ENCODE measurements at regions not wholly inside any gene's neighbourhood (a gene's known extent, or its start where the extent isn't known, plus 50 kb on each side); places are given as distances from the start of the nearest gene placed in this dataset.
"Not testable (repeated sequence)": the region's sequence is repeated elsewhere in the genome, so short reads cannot be mapped to it uniquely, and the experiment has no call there.

DNA sequence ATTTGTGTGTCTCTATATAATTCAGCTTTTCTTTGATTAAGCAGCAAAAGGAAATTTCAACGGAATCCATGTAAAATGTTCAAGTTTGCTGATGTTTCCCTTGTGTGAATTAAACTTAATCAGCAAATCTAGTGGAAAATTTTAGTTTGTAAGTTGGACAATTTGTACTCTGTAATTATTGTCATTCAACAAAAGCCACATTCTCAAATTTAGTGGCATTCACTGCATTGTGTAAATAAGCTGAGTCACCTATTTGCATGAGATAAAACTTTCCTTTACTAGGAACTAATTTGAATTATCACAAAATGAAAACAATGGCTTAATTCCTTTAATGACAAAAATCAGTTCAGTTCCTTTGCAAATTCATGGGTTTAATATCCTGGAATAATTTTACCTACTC lies 784.2 kb upstream of the CCDC179 start:
- intact Hi-C loops (cut with micrococcal nuclease), result no loop called here
- H3K36me3 Mint-ChIP-seq, result no peaks in the 10 kb centered on the region
- CTCF ChIA-PET, result no interaction called here

DNA sequence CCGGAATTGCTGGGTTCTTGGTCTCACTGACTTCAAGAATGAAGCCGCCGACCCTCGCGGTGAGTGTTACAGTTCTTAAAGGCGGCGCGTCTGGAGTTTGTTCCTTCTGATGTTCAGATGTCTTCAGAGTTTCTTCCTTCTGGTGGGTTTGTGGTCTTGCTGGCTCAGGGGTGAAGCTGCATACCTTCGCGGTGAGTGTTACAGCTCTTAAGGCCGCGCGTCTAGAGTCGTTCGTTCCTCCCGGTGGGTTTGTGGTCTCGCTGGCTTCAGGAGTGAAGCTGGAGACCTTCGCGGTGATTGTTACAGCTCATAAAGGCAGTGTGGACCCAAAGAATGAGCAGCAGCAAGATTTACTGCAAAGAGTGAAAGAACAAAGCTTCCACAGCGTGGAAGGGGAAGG lies 792.1 kb upstream of the CCDC179 start:
- H3K27me3 ChIP-seq (ENCODE audit: control insufficient read depth in 2 of 2, insufficient read depth in 2 of 2, low read length in 2 of 2); intact Hi-C loops (cut with micrococcal nuclease); H3K9me3 ChIP-seq (ENCODE audit: control insufficient read depth in 2 of 3, low read length in 3 of 3); H3K4me1 Mint-ChIP-seq; H3K27me3 Mint-ChIP-seq; CTCF ChIA-PET; H3K36me3 ChIP-seq (ENCODE audit: control insufficient read depth in 2 of 3, insufficient read depth in 3 of 3, low read length in 3 of 3); H3K36me3 Mint-ChIP-seq; POLR2A ChIA-PET; H3K4me3 Mint-ChIP-seq; H3K4me1 ChIP-seq (ENCODE audit: control insufficient read depth in 2 of 2, insufficient read depth in 2 of 2, low read length in 2 of 2); H3K4me3 ChIP-seq (ENCODE audit: low read length); H3K27ac ChIP-seq (ENCODE audit: low read depth, low read length); H3K27ac Mint-ChIP-seq; ATAC-seq; DNase-seq: not testable (repeated sequence)
- peaks cover 0 to 33% (median 8%) of the 10 kb centered on the region in 11 donors for H3K9me3 Mint-ChIP-seq

More for the DNA sequence above, 784.2 kb upstream of the CCDC179 start:
- POLR2A ChIA-PET, result no interaction called here
- no peaks in the 10 kb centered on the region for H3K4me1 ChIP-seq (ENCODE audit: control insufficient read depth in 2 of 2, insufficient read depth in 2 of 2, low read length in 2 of 2)
- Mint-ChIP-seq H3K9me3 (peaks cover 0 to 25% (median 7%) of the 10 kb centered on the region in 11 donors), H3K4me1 (no peaks in the 10 kb centered on the region), H3K4me3 (no peak overlapping the region), H3K27me3 (no peaks in the 10 kb centered on the region), H3K27ac (no peak overlapping the region)
- H3K27ac ChIP-seq (ENCODE audit: low read depth, low read length), result no peak overlapping the region
- no peaks in the 10 kb centered on the region for H3K9me3 ChIP-seq (ENCODE audit: control insufficient read depth in 2 of 3, low read length in 3 of 3)
- H3K4me3 ChIP-seq (ENCODE audit: low read length), result no peak overlapping the region
- ATAC-seq (no peak), DNase-seq (no peak)
- H3K27me3 ChIP-seq (ENCODE audit: control insufficient read depth in 2 of 2, insufficient read depth in 2 of 2, low read length in 2 of 2), result no peaks in the 10 kb centered on the region
- no peaks in the 10 kb centered on the region for H3K36me3 ChIP-seq (ENCODE audit: control insufficient read depth in 2 of 3, insufficient read depth in 3 of 3, low read length in 3 of 3)

DNA sequence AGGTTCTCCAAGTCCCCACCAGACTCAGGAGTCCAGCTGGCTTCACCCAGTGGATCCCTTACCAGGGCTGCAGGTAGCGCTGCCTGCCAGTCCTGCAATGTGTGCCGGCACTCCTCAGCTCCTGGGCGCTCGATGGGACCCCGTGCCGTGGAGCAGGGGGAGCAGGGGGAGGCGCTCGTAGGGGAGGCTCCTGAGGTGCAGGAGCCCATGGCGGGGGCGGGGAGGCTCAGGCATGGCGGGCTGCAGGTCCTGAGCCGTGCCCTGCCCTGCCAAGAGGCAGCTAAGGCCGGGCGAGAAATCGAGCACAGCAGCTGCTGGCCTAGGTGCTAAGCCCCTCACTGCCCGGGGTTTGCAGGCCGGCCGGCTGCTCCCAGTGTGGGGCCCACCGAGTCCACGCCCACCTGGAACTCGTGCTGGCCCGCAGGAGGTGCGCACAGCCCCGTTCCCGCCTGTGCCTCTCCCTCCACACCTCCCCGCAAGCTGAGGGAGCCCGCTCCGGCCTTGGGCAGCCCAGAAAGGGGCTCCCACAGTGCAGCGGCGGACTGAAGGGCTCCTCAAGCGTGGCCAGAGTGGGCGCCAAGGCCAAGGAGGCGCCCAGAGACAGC lies 792.9 kb upstream of the CCDC179 start:
- ChIA-PET CTCF (no interaction called here), POLR2A (no interaction called here)
- Histone ChIP-seq H3K4me1 (ENCODE audit: control insufficient read depth in 2 of 2, insufficient read depth in 2 of 2, low read length in 2 of 2) (no peaks in the 10 kb centered on the region), H3K27ac (ENCODE audit: low read depth, low read length) (no peak overlapping the region), H3K9me3 (ENCODE audit: control insufficient read depth in 2 of 3, low read length in 3 of 3) (no peaks in the 10 kb centered on the region), H3K4me3 (ENCODE audit: low read length) (no peak overlapping the region), H3K36me3 (ENCODE audit: control insufficient read depth in 2 of 3, insufficient read depth in 3 of 3, low read length in 3 of 3) (no peaks in the 10 kb centered on the region), H3K27me3 (ENCODE audit: control insufficient read depth in 2 of 2, insufficient read depth in 2 of 2, low read length in 2 of 2) (no peaks in the 10 kb centered on the region)
- no peak for ATAC-seq
- Mint-ChIP-seq H3K27ac (no peak overlapping the region), H3K4me1 (no peaks in the 10 kb centered on the region), H3K9me3 (peaks cover 0 to 34% (median 7%) of the 10 kb centered on the region in 11 donors), H3K27me3 (no peaks in the 10 kb centered on the region), H3K36me3 (peaks cover 0 to 5% (median 0%) of the 10 kb centered on the region in 5 donors), H3K4me3 (no peak overlapping the region)
- intact Hi-C loops (cut with micrococcal nuclease), result no loop called here
- no peak for DNase-seq

DNA sequence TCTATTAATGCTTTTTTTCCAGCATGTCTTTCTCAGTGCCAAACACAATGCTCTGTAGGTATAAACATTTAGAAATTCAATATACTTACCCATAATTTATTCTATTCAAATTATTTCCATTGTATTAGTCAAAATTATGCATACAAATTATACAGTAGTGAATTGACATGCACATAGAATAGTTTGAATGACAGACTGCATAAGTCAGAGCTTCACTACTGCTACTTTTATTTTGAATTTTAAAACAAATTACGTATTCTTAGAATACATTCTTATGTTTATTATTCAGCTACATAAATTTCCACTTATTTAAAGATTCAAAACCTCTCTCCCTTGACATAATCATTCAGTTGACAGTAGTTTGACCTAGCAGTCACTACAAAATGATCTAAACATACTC lies 808.0 kb upstream of the CCDC179 start:
- intact Hi-C loops (cut with micrococcal nuclease), result no loop called here
- H3K27ac ChIP-seq (ENCODE audit: low read depth, low read length), result no peak overlapping the region
- Mint-ChIP-seq H3K27ac (no peak overlapping the region), H3K4me3 (no peak overlapping the region), H3K4me1 (no peaks in the 10 kb centered on the region), H3K27me3 (no peaks in the 10 kb centered on the region), H3K9me3 (peaks cover 0 to 10% (median 2%) of the 10 kb centered on the region in 11 donors), H3K36me3 (no peaks in the 10 kb centered on the region)
- CTCF ChIA-PET, result no interaction called here
- H3K27me3 ChIP-seq (ENCODE audit: control insufficient read depth in 2 of 2, insufficient read depth in 2 of 2, low read length in 2 of 2), result no peaks in the 10 kb centered on the region
- no peaks in the 10 kb centered on the region for H3K4me1 ChIP-seq (ENCODE audit: control insufficient read depth in 2 of 2, insufficient read depth in 2 of 2, low read length in 2 of 2)
- POLR2A ChIA-PET, result no interaction called here
- H3K36me3 ChIP-seq (ENCODE audit: control insufficient read depth in 2 of 3, insufficient read depth in 3 of 3, low read length in 3 of 3), result no peaks in the 10 kb centered on the region
- no peak overlapping the region for H3K4me3 ChIP-seq (ENCODE audit: low read length)
- no peaks in the 10 kb centered on the region for H3K9me3 ChIP-seq (ENCODE audit: control insufficient read depth in 2 of 3, low read length in 3 of 3)
- DNase-seq, result no peak
- no peak for ATAC-seq

DNA sequence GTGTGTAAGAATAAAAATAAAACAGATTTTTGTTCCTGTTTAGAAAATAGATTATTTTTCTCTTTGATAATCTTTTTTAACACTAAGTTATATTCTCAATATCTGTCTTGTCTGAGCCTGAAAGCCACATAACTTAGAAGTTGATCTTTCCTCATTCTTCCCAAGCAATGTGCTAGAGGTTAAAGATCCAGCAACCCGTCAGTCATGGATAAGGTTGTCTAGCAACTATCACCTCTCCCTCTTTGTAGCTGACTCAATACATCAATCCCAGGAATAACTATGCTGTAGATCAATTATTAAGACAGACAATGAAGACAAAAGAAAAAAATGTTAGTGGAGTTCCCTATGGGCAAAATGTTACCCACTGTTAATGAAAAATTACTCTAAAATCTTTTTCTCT lies 813.1 kb upstream of the CCDC179 start:
- ChIA-PET POLR2A (no interaction called here), CTCF (no interaction called here)
- peaks cover 0 to 6% (median under 1%) of the 10 kb centered on the region in 11 donors for H3K9me3 Mint-ChIP-seq
- intact Hi-C loops (cut with micrococcal nuclease), result no loop called here
- no peaks in the 10 kb centered on the region for H3K36me3 Mint-ChIP-seq
- H3K4me3 Mint-ChIP-seq, result no peak overlapping the region
- DNase-seq (no peak), ATAC-seq (no peak)
- Histone ChIP-seq H3K36me3 (ENCODE audit: control insufficient read depth in 2 of 3, insufficient read depth in 3 of 3, low read length in 3 of 3) (no peaks in the 10 kb centered on the region), H3K9me3 (ENCODE audit: control insufficient read depth in 2 of 3, low read length in 3 of 3) (no peaks in the 10 kb centered on the region), H3K27me3 (ENCODE audit: control insufficient read depth in 2 of 2, insufficient read depth in 2 of 2, low read length in 2 of 2) (no peaks in the 10 kb centered on the region), H3K4me1 (ENCODE audit: control insufficient read depth in 2 of 2, insufficient read depth in 2 of 2, low read length in 2 of 2) (no peaks in the 10 kb centered on the region), H3K27ac (ENCODE audit: low read depth, low read length) (no peak overlapping the region), H3K4me3 (ENCODE audit: low read length) (no peak overlapping the region)
- H3K27ac Mint-ChIP-seq, result no peak overlapping the region
- no peaks in the 10 kb centered on the region for H3K27me3 Mint-ChIP-seq
- no peaks in the 10 kb centered on the region for H3K4me1 Mint-ChIP-seq

DNA sequence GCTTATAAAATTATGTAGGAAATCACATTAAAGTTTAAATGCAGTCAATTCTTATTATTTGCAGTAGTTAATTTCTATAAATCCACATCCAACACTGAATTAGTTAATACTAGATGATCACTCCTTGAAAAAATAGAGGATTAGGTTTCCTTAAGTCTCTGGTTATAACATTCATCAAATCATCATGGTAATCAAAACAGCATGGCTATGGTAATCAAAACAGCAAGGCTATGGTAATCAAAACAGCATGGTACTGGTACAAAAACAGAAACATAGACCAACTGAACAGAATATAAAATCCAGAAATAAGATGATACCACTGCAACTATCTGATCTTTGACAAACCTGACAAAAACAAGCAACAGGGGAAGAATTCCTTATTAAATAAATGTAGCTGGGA lies 814.6 kb upstream of the CCDC179 start:
- Histone ChIP-seq H3K9me3 (ENCODE audit: control insufficient read depth in 2 of 3, low read length in 3 of 3) (no peaks in the 10 kb centered on the region), H3K36me3 (ENCODE audit: control insufficient read depth in 2 of 3, insufficient read depth in 3 of 3, low read length in 3 of 3) (no peaks in the 10 kb centered on the region), H3K27ac (ENCODE audit: low read depth, low read length) (no peak overlapping the region), H3K4me1 (ENCODE audit: control insufficient read depth in 2 of 2, insufficient read depth in 2 of 2, low read length in 2 of 2) (no peaks in the 10 kb centered on the region), H3K4me3 (ENCODE audit: low read length) (no peak overlapping the region), H3K27me3 (ENCODE audit: control insufficient read depth in 2 of 2, insufficient read depth in 2 of 2, low read length in 2 of 2) (no peaks in the 10 kb centered on the region)
- no peaks in the 10 kb centered on the region for H3K4me1 Mint-ChIP-seq
- H3K27me3 Mint-ChIP-seq, result no peaks in the 10 kb centered on the region
- DNase-seq, result no peak
- no peak overlapping the region for H3K27ac Mint-ChIP-seq
- peaks cover 0 to 6% (median 0%) of the 10 kb centered on the region in 11 donors for H3K9me3 Mint-ChIP-seq
- ChIA-PET POLR2A (no interaction called here), CTCF (no interaction called here)
- no peak overlapping the region for H3K4me3 Mint-ChIP-seq
- no peak for ATAC-seq
- intact Hi-C loops (cut with micrococcal nuclease), result no loop called here
- H3K36me3 Mint-ChIP-seq, result no peaks in the 10 kb centered on the region

DNA sequence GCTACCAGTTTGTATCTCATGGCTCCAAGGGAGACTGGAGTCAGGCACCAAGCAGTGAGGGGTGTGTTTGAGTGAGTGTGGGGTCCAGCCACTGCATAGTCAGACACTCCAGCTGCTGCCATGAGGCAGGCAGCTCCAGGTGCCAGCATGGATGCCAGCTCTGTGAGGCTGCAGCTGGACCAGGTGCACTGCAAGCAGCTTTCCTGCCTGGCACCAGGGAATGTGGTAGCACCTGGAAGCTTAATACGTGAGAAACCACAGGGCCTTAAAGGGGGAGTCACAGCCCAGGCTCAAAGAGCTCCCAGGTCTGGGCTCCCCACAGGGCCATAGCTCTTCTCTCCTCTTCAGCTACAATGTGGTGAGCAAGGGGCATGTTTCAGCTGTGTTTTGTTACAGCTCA lies 817.8 kb upstream of the LUZP2 start:
- Histone ChIP-seq H3K4me1 (ENCODE audit: control insufficient read depth in 2 of 2, insufficient read depth in 2 of 2, low read length in 2 of 2) (no peaks in the 10 kb centered on the region), H3K4me3 (ENCODE audit: low read length) (no peak overlapping the region), H3K27me3 (ENCODE audit: control insufficient read depth in 2 of 2, insufficient read depth in 2 of 2, low read length in 2 of 2) (no peaks in the 10 kb centered on the region), H3K27ac (ENCODE audit: low read depth, low read length) (no peak overlapping the region), H3K36me3 (ENCODE audit: control insufficient read depth in 2 of 3, insufficient read depth in 3 of 3, low read length in 3 of 3) (no peaks in the 10 kb centered on the region), H3K9me3 (ENCODE audit: control insufficient read depth in 2 of 3, low read length in 3 of 3) (no peaks in the 10 kb centered on the region)
- POLR2A ChIA-PET, result no interaction called here
- Mint-ChIP-seq H3K9me3 (peaks cover 0 to 8% (median 4%) of the 10 kb centered on the region in 11 donors), H3K36me3 (no peaks in the 10 kb centered on the region), H3K27ac (no peak overlapping the region), H3K27me3 (no peaks in the 10 kb centered on the region), H3K4me3 (no peak overlapping the region), H3K4me1 (no peaks in the 10 kb centered on the region)
- ATAC-seq, result no peak
- intact Hi-C loops (cut with micrococcal nuclease), result no loop called here
- DNase-seq, result no peak
- CTCF ChIA-PET, result no interaction called here

All from naive thymus-derived CD4-positive, alpha-beta T cell (primary cell).